ENCODE measurements at regions not wholly inside any gene's neighbourhood (a gene's known extent, or its start where the extent isn't known, plus 50 kb on each side); places are given as distances from the start of the nearest gene placed in this dataset.
A peak's percentile ranks its signal among the peaks of the same experiment; 100 is the strongest.

DNA sequence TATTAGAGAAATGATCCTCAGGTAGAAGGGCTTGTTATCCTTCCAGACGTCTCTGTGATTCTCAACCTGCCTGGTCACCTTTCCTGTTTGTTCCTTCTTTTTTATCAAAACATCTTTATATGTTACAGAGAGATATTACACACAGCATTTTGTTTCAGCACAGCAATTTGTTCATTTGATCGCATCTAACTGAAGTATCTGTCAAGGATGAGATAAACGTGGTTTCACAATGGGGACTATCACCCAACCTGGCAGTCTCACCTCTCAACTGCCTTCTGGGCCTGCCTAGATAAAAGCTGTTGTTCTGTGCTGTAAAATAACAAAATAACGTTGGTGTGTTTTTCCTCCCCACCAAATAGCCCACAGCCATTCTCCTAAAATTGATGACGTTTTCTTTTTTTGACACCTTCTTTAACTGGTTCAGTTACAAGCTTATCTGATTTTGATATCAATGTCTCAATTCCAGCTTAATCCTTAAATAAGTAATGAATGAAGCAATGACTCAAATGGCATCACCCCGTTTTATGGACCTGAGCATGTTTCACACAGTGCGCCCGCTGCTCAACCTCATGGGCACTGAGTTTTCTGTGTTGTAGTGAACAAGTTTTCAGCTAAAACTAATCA, 367.9 kb upstream of the RUNX1 start:
- no peak for ATAC-seq
- Mint-ChIP-seq H3K9me3 (peaks cover 9% of the 10 kb centered on the region), H3K36me3 (no peaks in the 10 kb centered on the region), H3K4me3 (no peak overlapping the region), H3K27me3 (peaks cover 31% of the 10 kb centered on the region), H3K4me1 (no peaks in the 10 kb centered on the region), H3K27ac (no peak overlapping the region)

DNA sequence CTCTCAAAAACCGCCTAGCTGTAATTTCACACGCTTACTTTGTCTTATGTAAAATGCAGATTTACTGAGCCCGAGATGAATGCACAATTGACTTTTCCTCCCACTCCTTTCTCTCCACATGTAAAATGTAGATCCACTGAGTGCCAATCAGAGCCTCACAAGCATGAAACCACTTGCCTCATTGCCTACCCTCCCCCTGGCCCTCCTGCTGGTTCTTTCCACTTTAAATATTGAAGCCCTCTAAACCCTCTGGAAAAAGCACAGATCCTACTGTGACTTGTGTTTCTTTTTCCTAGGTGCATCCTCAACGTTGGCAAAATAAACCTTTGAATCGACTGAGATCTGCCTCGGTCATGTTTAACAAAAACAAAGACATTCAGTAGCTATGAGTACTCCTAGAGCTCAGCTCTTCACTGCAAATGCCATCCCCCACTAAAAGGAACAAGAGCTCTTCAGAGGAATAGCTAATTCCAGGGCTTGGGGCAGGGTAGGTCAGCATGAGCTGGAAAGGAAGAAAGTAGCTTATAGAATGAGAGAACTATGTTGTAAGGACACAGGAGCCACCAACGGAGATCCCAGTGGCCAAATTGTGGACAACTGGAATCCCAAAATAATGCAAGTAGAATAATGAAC, 365.5 kb upstream of the RUNX1 start:
- H3K4me3 Mint-ChIP-seq: no peak overlapping the region
- no peak for ATAC-seq
- H3K27me3 Mint-ChIP-seq: peaks cover 47% of the 10 kb centered on the region
- H3K9me3 Mint-ChIP-seq: peaks cover 2% of the 10 kb centered on the region
- no peaks in the 10 kb centered on the region for H3K4me1 Mint-ChIP-seq
- H3K27ac Mint-ChIP-seq: no peak overlapping the region
- H3K36me3 Mint-ChIP-seq: no peaks in the 10 kb centered on the region

- Mint-ChIP-seq H3K27ac (no peak overlapping the region), H3K36me3 (no peaks in the 10 kb centered on the region), H3K27me3 (peaks cover 53% of the 10 kb centered on the region), H3K4me1 (no peaks in the 10 kb centered on the region), H3K4me3 (no peak overlapping the region), H3K9me3 (peaks cover 2% of the 10 kb centered on the region)
- no peak for ATAC-seq
Observed at GRCh38 chr21:35414056-35414455, 365.0 kb upstream of the RUNX1 start.

GRCh38 chr21:35412231-35412630, 363.1 kb upstream of the RUNX1 start:
- no peak overlapping the region for H3K4me3 Mint-ChIP-seq
- H3K4me1 Mint-ChIP-seq: peaks cover 11% of the 10 kb centered on the region
- peaks cover 66% of the 10 kb centered on the region for H3K27me3 Mint-ChIP-seq
- H3K36me3 Mint-ChIP-seq: no peaks in the 10 kb centered on the region
- H3K9me3 Mint-ChIP-seq: no peaks in the 10 kb centered on the region
- H3K27ac Mint-ChIP-seq: no peak overlapping the region
- ATAC-seq: no peak

DNA sequence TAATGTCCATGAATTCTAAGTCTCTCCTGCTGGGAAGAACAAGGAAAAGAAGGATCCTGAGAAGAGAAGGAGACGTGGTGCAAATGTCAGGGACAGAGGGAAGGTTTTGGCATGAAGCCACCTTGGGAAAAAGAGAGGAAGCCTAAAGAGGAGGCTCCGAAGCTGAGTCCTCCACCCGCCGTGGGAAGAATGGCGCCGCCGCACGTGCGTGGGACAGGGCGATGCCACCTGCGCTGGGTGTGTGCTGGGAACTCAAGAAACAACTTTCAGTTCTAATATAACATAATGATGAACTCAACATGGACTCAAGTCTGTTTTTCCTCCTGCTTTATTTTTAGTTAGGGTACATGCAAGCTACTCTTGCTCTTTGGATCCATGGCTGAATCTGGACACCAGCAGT, 362.3 kb upstream of the RUNX1 start:
- ATAC-seq: no peak
- Mint-ChIP-seq H3K4me1 (peaks cover 11% of the 10 kb centered on the region), H3K36me3 (no peaks in the 10 kb centered on the region), H3K27me3 (peaks cover 66% of the 10 kb centered on the region), H3K9me3 (no peaks in the 10 kb centered on the region), H3K27ac (no peak overlapping the region), H3K4me3 (no peak overlapping the region)

- Mint-ChIP-seq H3K36me3 (no peaks in the 10 kb centered on the region), H3K27ac (no peak overlapping the region), H3K4me1 (peaks cover 11% of the 10 kb centered on the region), H3K27me3 (peaks cover 70% of the 10 kb centered on the region), H3K9me3 (no peaks in the 10 kb centered on the region), H3K4me3 (no peak overlapping the region)
- no peak for ATAC-seq
Observed at GRCh38 chr21:35410656-35411055, 361.6 kb upstream of the RUNX1 start.

GRCh38 chr21:35410123-35410522, 361.0 kb upstream of the RUNX1 start:
- Mint-ChIP-seq H3K9me3 (no peaks in the 10 kb centered on the region), H3K36me3 (no peaks in the 10 kb centered on the region), H3K4me1 (peaks cover 11% of the 10 kb centered on the region), H3K27me3 (peaks cover 74% of the 10 kb centered on the region), H3K27ac (no peak overlapping the region), H3K4me3 (no peak overlapping the region)
- no peak for ATAC-seq

- ATAC-seq: no peak
- no peaks in the 10 kb centered on the region for H3K36me3 Mint-ChIP-seq
- no peaks in the 10 kb centered on the region for H3K9me3 Mint-ChIP-seq
- H3K4me3 Mint-ChIP-seq: no peak overlapping the region
- H3K27ac Mint-ChIP-seq: no peak overlapping the region
- peaks cover 68% of the 10 kb centered on the region for H3K27me3 Mint-ChIP-seq
- H3K4me1 Mint-ChIP-seq: peaks cover 11% of the 10 kb centered on the region
Observed at GRCh38 chr21:35408401-35408800, 359.3 kb upstream of the RUNX1 start.

DNA sequence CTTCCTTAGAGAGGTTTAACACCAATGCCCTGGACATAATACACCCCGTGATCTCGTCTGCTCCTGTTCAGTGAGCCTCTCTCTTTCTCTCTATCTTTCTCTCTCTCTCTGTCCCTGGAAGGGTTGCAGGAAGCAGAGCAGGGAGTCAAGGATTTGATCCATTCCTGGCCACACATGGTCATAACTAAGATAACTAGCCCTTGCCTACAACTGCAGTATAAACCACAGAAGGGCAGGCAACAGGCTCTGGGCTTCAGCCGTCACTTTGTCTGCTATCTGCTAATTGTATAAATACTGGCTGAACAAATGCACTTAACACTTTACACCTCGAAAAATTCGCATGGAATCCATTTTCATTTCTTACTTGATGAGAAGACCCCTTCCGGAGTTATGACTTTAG, 357.5 kb upstream of the RUNX1 start:
- no peak overlapping the region for H3K4me3 Mint-ChIP-seq
- H3K36me3 Mint-ChIP-seq: no peaks in the 10 kb centered on the region
- H3K27me3 Mint-ChIP-seq: peaks cover 53% of the 10 kb centered on the region
- no peak for ATAC-seq
- H3K9me3 Mint-ChIP-seq: no peaks in the 10 kb centered on the region
- no peak overlapping the region for H3K27ac Mint-ChIP-seq
- H3K4me1 Mint-ChIP-seq: peaks cover 11% of the 10 kb centered on the region

GRCh38 chr21:35405981-35406380, 356.9 kb upstream of the RUNX1 start:
- ATAC-seq: no peak
- no peaks in the 10 kb centered on the region for H3K36me3 Mint-ChIP-seq
- no peak overlapping the region for H3K4me3 Mint-ChIP-seq
- peaks cover 11% of the 10 kb centered on the region for H3K4me1 Mint-ChIP-seq
- no peaks in the 10 kb centered on the region for H3K9me3 Mint-ChIP-seq
- H3K27ac Mint-ChIP-seq: no peak overlapping the region
- peaks cover 46% of the 10 kb centered on the region for H3K27me3 Mint-ChIP-seq

- no peak for ATAC-seq
- peaks cover 37% of the 10 kb centered on the region for H3K27me3 Mint-ChIP-seq
- H3K36me3 Mint-ChIP-seq: no peaks in the 10 kb centered on the region
- H3K9me3 Mint-ChIP-seq: no peaks in the 10 kb centered on the region
- peaks cover 20% of the 10 kb centered on the region for H3K4me1 Mint-ChIP-seq
- no peak overlapping the region for H3K4me3 Mint-ChIP-seq
- no peak overlapping the region for H3K27ac Mint-ChIP-seq
Observed at GRCh38 chr21:35404247-35404646, 355.1 kb upstream of the RUNX1 start.

- ATAC-seq: no peak
- no peak overlapping the region for H3K27ac Mint-ChIP-seq
- H3K4me3 Mint-ChIP-seq: no peak overlapping the region
Observed at GRCh38 chr21:35402061-35402460, 353.0 kb upstream of the RUNX1 start.

GRCh38 chr21:35401476-35401875, 352.4 kb upstream of the RUNX1 start:
- ATAC-seq: no peak
- Mint-ChIP-seq H3K27ac (no peak overlapping the region), H3K36me3 (no peaks in the 10 kb centered on the region)

More at GRCh38 chr21:35402061-35402460, 353.0 kb upstream of the RUNX1 start:
- Mint-ChIP-seq H3K9me3 (no peaks in the 10 kb centered on the region), H3K36me3 (no peaks in the 10 kb centered on the region), H3K27me3 (peaks cover 22% of the 10 kb centered on the region), H3K4me1 (peaks cover 19% of the 10 kb centered on the region)

GRCh38 chr21:35400233-35400939, 351.3 kb upstream of the RUNX1 start:
- peak overlapping the region; percentile 7 for H3K4me3 Mint-ChIP-seq
- H3K27me3 Mint-ChIP-seq: peaks cover 15% of the 10 kb centered on the region
- no peaks in the 10 kb centered on the region for H3K36me3 Mint-ChIP-seq
- peak; percentile 83 for ATAC-seq
- H3K9me3 Mint-ChIP-seq: no peaks in the 10 kb centered on the region
- H3K27ac Mint-ChIP-seq: peak overlapping the region; percentile 74
- peaks cover 19% of the 10 kb centered on the region for H3K4me1 Mint-ChIP-seq

More at GRCh38 chr21:35401476-35401875, 352.4 kb upstream of the RUNX1 start:
- Mint-ChIP-seq H3K9me3 (no peaks in the 10 kb centered on the region), H3K4me3 (no peak overlapping the region), H3K27me3 (peaks cover 22% of the 10 kb centered on the region), H3K4me1 (peaks cover 19% of the 10 kb centered on the region)

DNA sequence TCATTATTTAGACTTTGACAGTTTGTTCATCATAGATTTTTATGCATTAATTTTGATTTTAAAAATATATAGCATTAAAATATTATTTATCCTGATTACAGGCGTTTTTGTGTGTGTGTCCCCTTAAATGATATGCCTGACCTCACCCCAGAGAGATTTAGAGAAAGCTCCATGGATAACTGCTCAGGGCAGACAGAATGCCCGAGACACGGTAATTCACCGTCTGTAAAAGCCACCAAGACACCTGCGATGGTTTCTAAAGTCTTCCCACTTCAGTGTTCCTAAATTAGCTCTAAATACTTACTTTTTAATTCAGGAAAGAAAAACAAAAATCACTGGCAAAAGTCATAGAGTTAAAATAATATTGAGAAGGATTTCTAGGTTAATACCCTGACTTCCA, 350.6 kb upstream of the RUNX1 start:
- Mint-ChIP-seq H3K36me3 (no peaks in the 10 kb centered on the region), H3K27ac (peak overlapping the region; percentile 74), H3K4me1 (peaks cover 19% of the 10 kb centered on the region), H3K27me3 (peaks cover 8% of the 10 kb centered on the region), H3K9me3 (no peaks in the 10 kb centered on the region), H3K4me3 (peak overlapping the region; percentile 7)
- ATAC-seq: no peak

Data from stimulated activated memory B cell treated with anti-CD40 and anti-IgM and Interleukin-4, amounts not matched to agents 10 μg/mL and 1 μg/mL and 100 μg/mL, for 72 hours (primary cell).